ENCODE measurements at regions not wholly inside any gene's neighbourhood (a gene's known extent, or its start where the extent isn't known, plus 50 kb on each side); places are given as distances from the start of the nearest gene placed in this dataset.

DNA sequence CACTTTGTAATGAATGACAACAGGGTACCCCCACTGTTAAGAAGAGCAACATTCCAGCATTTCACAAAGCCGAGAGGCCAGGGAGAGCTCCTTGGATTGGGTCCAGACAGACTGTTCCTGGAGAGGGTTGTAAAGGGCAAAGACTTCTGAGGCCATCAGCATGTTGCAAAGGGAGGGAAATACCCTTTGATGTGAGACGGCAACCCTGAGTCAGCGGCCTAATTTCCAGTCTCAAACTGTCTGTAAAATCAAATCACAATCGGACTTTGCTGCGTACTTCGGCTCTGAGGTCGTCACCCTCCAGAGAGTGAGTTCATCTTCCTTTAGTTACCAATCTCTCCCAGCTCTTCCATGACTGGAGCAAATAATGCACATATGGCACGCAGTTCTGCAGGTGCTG, 101.0 kb upstream of the DTNBP1 start:
- Histone ChIP-seq H3K36me3 (ENCODE audit: control insufficient read depth, insufficient read depth, low read length, severe bottlenecking) (no peaks in the 10 kb centered on the region), H3K27me3 (replicated peaks; ENCODE audit: control insufficient read depth, insufficient read depth, low read length) (no peaks in the 10 kb centered on the region), H3K9ac (ENCODE audit: low read length) (no peak overlapping the region), H3K4me3 (ENCODE audit: low read length) (peak overlapping the region; percentile 1), H3K4me1 (ENCODE audit: control insufficient read depth, insufficient read depth, low read length) (peaks cover 14% of the 10 kb centered on the region), H3K9me3 (ENCODE audit: control insufficient read depth, low read length) (no peaks in the 10 kb centered on the region)
- peak; percentile 60 for DNase-seq (ENCODE audit: low read depth)

DNA sequence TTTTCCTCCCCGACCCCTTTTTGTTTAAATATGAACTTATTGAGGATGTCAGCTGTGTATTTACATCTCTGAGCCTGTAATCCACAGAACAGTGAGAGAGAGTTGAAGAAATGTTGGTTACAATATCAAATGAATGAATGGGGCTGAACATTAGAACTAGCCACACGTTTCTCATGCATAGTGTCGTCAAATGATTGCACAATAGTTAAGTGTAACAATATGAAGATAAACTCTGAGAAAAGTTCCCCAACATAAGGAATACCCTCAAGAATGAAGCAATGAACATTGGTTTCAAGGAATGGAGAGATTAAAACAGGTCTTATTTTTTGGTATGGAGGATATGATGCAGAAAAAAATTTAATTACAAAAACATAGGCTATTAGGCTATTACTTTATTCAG, 100.5 kb upstream of the DTNBP1 start:
- peaks cover 14% of the 10 kb centered on the region for H3K4me1 ChIP-seq (ENCODE audit: control insufficient read depth, insufficient read depth, low read length)
- no peaks in the 10 kb centered on the region for H3K36me3 ChIP-seq (ENCODE audit: control insufficient read depth, insufficient read depth, low read length, severe bottlenecking)
- no peak overlapping the region for H3K4me3 ChIP-seq (ENCODE audit: low read length)
- no peaks in the 10 kb centered on the region for H3K9me3 ChIP-seq (ENCODE audit: control insufficient read depth, low read length)
- H3K9ac ChIP-seq (ENCODE audit: low read length): no peak overlapping the region
- H3K27me3 ChIP-seq (replicated peaks; ENCODE audit: control insufficient read depth, insufficient read depth, low read length): no peaks in the 10 kb centered on the region
- DNase-seq (ENCODE audit: low read depth): peak; percentile 55

DNA sequence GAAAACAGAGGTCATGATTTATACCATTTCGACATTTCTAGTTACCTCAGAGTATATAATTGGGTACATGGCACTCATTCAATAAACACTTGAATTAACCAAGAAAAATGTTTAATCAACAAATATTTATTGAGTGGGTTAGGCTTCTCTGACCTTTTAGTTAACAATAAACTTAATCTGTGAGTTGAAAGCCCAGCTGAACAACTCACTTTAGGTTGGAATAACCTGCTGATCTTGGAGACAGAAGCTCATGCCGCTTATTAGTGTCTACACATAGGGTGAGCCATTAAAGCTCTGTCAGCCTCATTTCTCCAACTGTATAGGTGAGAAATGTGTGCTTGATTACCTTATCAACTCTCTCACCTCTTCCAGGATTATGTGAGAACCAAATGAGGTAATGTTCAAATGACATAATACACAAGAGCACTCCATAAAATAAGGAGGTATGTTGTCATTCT, 98.2 kb upstream of the DTNBP1 start:
- no peaks in the 10 kb centered on the region for H3K9me3 ChIP-seq (ENCODE audit: control insufficient read depth, low read length)
- H3K4me1 ChIP-seq (ENCODE audit: control insufficient read depth, insufficient read depth, low read length): peaks cover 15% of the 10 kb centered on the region
- no peaks in the 10 kb centered on the region for H3K36me3 ChIP-seq (ENCODE audit: control insufficient read depth, insufficient read depth, low read length, severe bottlenecking)
- H3K9ac ChIP-seq (ENCODE audit: low read length): no peak overlapping the region
- no peak for DNase-seq (ENCODE audit: low read depth)
- no peak overlapping the region for H3K4me3 ChIP-seq (ENCODE audit: low read length)
- no peaks in the 10 kb centered on the region for H3K27me3 ChIP-seq (replicated peaks; ENCODE audit: control insufficient read depth, insufficient read depth, low read length)

DNA sequence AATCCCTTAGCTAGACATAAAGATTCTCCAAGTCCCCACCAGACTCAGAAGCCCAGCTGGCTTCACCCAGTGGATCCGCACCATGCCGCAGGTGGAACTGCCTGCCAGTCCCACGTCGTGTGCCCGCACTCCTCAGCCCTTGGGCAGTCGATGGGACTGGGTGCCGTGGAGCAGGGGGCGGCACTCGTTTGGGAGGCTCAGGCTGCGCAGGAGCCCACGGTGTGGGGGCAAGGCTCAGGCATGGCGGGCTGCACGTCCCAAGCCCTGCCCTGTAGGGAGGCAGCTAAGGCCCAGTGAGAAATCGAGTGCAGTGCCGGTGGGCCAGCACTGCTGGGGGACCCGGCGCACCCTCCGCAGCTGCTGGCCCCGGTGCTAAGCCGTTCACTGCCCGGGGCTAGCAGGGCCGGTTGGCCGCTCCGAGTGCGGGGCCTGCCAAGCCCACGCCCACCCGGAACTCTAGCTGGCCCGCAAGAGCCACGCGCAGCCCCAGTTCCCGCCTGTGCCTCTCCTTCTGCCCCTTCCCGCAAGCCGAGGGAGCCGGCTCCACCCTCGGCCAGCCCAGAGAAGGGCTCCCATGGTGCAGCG, 95.9 kb upstream of the DTNBP1 start:
- H3K4me3 ChIP-seq (ENCODE audit: low read length): no peak overlapping the region
- H3K36me3 ChIP-seq (ENCODE audit: control insufficient read depth, insufficient read depth, low read length, severe bottlenecking): no peaks in the 10 kb centered on the region
- H3K9me3 ChIP-seq (ENCODE audit: control insufficient read depth, low read length): no peaks in the 10 kb centered on the region
- H3K9ac ChIP-seq (ENCODE audit: low read length): no peak overlapping the region
- peaks cover 21% of the 10 kb centered on the region for H3K4me1 ChIP-seq (ENCODE audit: control insufficient read depth, insufficient read depth, low read length)
- no peaks in the 10 kb centered on the region for H3K27me3 ChIP-seq (replicated peaks; ENCODE audit: control insufficient read depth, insufficient read depth, low read length)
- DNase-seq (ENCODE audit: low read depth): no peak

DNA sequence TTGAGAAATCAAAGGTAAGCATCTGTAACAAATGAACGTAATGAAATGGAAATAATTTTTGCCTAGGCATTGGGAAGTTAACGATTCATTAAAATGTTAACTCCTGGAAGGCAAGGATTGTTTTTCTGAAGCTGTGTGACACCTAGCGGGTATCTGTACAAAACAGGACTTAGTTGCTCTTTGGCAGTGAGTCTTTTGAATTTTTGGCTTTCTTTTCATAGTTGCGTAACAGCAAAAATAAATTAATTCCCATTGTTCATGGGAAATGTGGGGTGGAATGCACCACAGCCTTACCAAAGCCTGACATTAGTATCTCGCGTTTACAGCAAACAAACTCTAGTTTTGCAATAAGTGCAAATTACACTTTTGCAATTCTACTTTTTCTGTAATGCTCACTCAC, 92.7 kb upstream of the DTNBP1 start:
- Histone ChIP-seq H3K27me3 (replicated peaks; ENCODE audit: control insufficient read depth, insufficient read depth, low read length) (no peaks in the 10 kb centered on the region), H3K36me3 (ENCODE audit: control insufficient read depth, insufficient read depth, low read length, severe bottlenecking) (no peaks in the 10 kb centered on the region)

DNA sequence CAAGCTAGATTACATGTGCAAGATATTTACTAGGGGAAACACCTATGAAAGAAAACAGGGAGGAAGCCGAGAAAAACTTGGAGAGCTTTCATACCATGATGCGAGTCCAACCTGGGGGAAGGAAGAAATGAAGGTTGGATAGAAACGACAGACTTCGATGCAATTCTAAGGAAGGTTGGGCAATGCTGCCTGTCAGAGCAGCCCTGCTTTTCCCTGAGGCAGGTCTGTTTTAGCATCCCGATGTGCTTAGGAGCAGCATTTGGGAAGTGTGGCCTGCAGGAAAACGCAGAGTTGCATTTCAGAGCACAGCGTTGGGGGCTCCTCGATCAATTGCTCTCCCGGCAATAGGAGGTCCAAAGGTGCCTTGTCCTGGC, 91.9 kb upstream of the DTNBP1 start:
- H3K4me1 ChIP-seq (ENCODE audit: control insufficient read depth, insufficient read depth, low read length): peaks cover 15% of the 10 kb centered on the region
- no peak overlapping the region for H3K9ac ChIP-seq (ENCODE audit: low read length)
- no peaks in the 10 kb centered on the region for H3K36me3 ChIP-seq (ENCODE audit: control insufficient read depth, insufficient read depth, low read length, severe bottlenecking)
- H3K4me3 ChIP-seq (ENCODE audit: low read length): no peak overlapping the region
- H3K27me3 ChIP-seq (replicated peaks; ENCODE audit: control insufficient read depth, insufficient read depth, low read length): no peaks in the 10 kb centered on the region
- H3K9me3 ChIP-seq (ENCODE audit: control insufficient read depth, low read length): no peaks in the 10 kb centered on the region
- no peak for DNase-seq (ENCODE audit: low read depth)

More for the DNA sequence above, 92.7 kb upstream of the DTNBP1 start:
- Histone ChIP-seq H3K4me3 (ENCODE audit: low read length) (peak overlapping the region; percentile 50), H3K9me3 (ENCODE audit: control insufficient read depth, low read length) (no peaks in the 10 kb centered on the region), H3K4me1 (ENCODE audit: control insufficient read depth, insufficient read depth, low read length) (peaks cover 15% of the 10 kb centered on the region), H3K9ac (ENCODE audit: low read length) (peak overlapping the region; percentile 49)
- DNase-seq (ENCODE audit: low read depth): peak; percentile 68

DNA sequence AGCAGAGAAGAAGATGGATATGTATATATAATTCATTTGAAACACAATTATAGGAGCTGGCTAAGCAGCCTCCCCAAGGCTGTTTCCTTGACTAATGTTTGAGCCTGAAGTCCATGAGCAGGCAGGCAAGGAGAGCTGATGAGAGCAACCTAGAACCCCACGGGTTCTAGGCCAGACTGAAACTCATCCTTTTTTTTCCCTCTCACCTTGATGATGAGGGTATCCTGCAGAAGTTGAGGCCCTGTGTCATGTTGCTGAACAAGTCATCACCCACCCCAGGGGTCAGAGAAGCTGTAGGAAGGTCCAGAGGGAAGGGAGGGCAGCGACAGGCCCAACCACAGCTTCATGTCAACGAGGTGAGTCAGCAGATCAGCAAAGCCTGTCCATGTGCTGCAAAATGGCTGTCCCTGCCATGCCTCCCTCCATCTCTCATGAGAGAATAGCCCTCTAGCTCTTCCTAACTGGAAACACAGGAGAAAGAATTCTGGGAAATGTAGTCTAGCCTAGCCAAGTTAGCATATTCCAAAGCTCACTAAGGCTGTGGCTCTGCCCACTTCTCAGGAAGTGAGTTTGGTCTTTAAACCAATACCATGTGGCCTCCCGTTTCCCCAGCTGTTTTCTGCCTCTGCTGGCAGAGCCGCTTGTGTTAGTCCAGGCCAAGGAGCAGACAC, 91.3 kb upstream of the DTNBP1 start:
- peaks cover 15% of the 10 kb centered on the region for H3K4me1 ChIP-seq (ENCODE audit: control insufficient read depth, insufficient read depth, low read length)
- no peak overlapping the region for H3K4me3 ChIP-seq (ENCODE audit: low read length)
- H3K27me3 ChIP-seq (replicated peaks; ENCODE audit: control insufficient read depth, insufficient read depth, low read length): no peaks in the 10 kb centered on the region
- no peaks in the 10 kb centered on the region for H3K9me3 ChIP-seq (ENCODE audit: control insufficient read depth, low read length)
- H3K9ac ChIP-seq (ENCODE audit: low read length): no peak overlapping the region
- DNase-seq (ENCODE audit: low read depth): peak; percentile 4
- no peaks in the 10 kb centered on the region for H3K36me3 ChIP-seq (ENCODE audit: control insufficient read depth, insufficient read depth, low read length, severe bottlenecking)

DNA sequence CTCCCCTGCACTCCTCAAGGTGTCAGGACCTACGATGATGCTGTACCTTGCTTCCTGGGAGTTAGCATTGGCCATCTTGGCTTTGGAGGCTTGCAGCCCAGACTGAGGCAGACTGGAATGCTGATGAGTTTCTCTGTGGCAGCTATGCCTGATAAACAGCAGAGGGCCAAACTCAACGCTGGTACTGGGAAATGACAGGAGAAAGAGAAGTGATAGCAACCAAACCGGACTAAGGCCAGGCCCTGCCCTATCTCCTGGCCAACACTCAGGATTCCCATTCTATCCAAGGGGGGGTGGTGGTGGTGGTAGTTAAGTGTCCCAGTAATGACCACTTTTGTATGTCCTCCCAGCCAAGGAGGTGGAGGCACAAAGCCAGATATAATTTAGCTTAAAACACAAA, 90.0 kb upstream of the DTNBP1 start:
- Histone ChIP-seq H3K27me3 (replicated peaks; ENCODE audit: control insufficient read depth, insufficient read depth, low read length) (no peaks in the 10 kb centered on the region), H3K36me3 (ENCODE audit: control insufficient read depth, insufficient read depth, low read length, severe bottlenecking) (no peaks in the 10 kb centered on the region), H3K4me1 (ENCODE audit: control insufficient read depth, insufficient read depth, low read length) (peaks cover 15% of the 10 kb centered on the region), H3K9ac (ENCODE audit: low read length) (no peak overlapping the region), H3K9me3 (ENCODE audit: control insufficient read depth, low read length) (no peaks in the 10 kb centered on the region), H3K4me3 (ENCODE audit: low read length) (no peak overlapping the region)
- DNase-seq (ENCODE audit: low read depth): peak; percentile 8

DNA sequence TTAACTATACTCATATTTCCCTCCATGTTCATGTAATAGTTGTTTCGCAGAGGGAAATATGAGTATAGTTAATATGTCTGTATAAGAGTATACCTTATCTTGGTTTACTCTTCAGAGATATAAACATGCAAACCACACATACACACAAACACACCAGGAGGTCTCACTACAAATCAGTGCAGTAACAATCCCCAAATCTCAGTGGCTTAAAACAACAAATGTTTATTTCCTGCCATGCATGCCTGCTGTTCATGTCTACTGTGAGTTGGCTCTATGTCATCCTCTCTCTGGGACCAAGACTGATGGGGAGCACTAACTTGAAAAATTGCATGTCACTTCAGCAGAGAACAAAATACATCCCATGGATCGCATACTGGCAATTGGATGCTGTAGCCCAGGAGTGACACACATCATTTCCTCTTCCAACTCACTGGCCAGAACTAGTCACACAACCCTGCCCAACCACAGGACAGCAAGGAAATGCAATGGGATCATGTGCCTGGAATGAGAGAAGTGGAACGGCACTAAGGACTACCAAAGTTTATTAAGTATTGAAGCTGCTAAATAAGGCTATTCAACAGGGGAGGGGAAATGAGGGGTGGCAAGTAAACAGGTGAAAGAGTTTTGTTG, 89.0 kb upstream of the DTNBP1 start:
- H3K4me3 ChIP-seq (ENCODE audit: low read length): no peak overlapping the region
- H3K9ac ChIP-seq (ENCODE audit: low read length): no peak overlapping the region
- no peaks in the 10 kb centered on the region for H3K27me3 ChIP-seq (replicated peaks; ENCODE audit: control insufficient read depth, insufficient read depth, low read length)
- no peak for DNase-seq (ENCODE audit: low read depth)
- no peaks in the 10 kb centered on the region for H3K9me3 ChIP-seq (ENCODE audit: control insufficient read depth, low read length)
- H3K4me1 ChIP-seq (ENCODE audit: control insufficient read depth, insufficient read depth, low read length): peaks cover 15% of the 10 kb centered on the region
- no peaks in the 10 kb centered on the region for H3K36me3 ChIP-seq (ENCODE audit: control insufficient read depth, insufficient read depth, low read length, severe bottlenecking)

DNA sequence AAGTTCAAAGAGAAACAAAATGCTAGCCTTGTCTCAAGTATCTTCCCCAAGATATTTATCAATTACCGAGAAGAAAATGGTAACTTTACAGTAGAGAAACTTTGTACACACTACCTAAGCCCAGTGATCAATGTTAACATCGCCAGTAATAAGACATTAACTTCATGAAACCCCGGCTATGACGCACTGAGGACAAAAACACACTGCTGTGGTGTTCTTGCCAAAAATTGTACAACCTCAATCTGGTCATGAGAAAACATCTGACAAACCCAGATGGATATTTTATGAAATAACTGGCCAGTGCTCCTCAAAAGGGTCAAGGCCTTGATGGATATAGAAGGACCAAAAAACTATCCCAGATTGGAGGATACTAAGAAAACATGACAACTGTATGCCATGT, 85.5 kb upstream of the DTNBP1 start:
- Histone ChIP-seq H3K36me3 (ENCODE audit: control insufficient read depth, insufficient read depth, low read length, severe bottlenecking) (no peaks in the 10 kb centered on the region), H3K9ac (ENCODE audit: low read length) (no peak overlapping the region), H3K9me3 (ENCODE audit: control insufficient read depth, low read length) (no peaks in the 10 kb centered on the region), H3K27me3 (replicated peaks; ENCODE audit: control insufficient read depth, insufficient read depth, low read length) (no peaks in the 10 kb centered on the region), H3K4me3 (ENCODE audit: low read length) (no peak overlapping the region), H3K4me1 (ENCODE audit: control insufficient read depth, insufficient read depth, low read length) (no peaks in the 10 kb centered on the region)
- no peak for DNase-seq (ENCODE audit: low read depth)

DNA sequence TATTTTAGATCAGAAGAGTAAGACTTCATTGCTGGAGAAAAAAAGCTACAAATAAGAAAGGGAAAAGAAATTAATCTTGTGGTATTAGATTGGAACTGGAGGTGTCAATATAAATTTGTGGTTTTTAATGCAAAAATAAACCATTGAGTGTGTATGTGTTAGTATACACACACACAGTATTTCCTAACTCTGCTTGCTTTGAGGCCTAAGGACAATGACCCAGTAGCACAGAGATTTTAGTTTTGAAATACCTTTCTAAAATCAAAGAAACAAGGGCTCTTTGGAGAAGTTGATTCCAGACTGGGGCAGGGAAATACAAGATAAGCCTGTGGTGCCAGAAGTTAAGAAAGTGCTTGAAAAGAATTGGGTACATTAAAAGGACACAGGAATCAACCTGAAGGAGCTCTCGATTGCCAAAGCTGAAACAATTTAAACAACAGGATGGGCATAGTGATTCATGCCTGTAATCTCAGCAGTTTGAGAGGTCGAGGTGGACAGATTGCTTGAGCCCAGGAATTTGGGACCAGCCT, 84.6 kb upstream of the DTNBP1 start:
- no peak for DNase-seq (ENCODE audit: low read depth)
- no peak overlapping the region for H3K9ac ChIP-seq (ENCODE audit: low read length)
- no peaks in the 10 kb centered on the region for H3K9me3 ChIP-seq (ENCODE audit: control insufficient read depth, low read length)
- H3K36me3 ChIP-seq (ENCODE audit: control insufficient read depth, insufficient read depth, low read length, severe bottlenecking): no peaks in the 10 kb centered on the region
- no peak overlapping the region for H3K4me3 ChIP-seq (ENCODE audit: low read length)
- no peaks in the 10 kb centered on the region for H3K4me1 ChIP-seq (ENCODE audit: control insufficient read depth, insufficient read depth, low read length)
- no peaks in the 10 kb centered on the region for H3K27me3 ChIP-seq (replicated peaks; ENCODE audit: control insufficient read depth, insufficient read depth, low read length)

Data from adipocyte (in vitro differentiated cells).